Hepatocyte (in vitro differentiated cells): ENCODE measurements at regions not wholly inside any gene's neighbourhood (a gene's known extent, or its start where the extent isn't known, plus 50 kb on each side); places are given as distances from the start of the nearest gene placed in this dataset.
"Not testable (repeated sequence)": the region's sequence is repeated elsewhere in the genome, so short reads cannot be mapped to it uniquely, and the experiment has no call there.

Experiments
- DNase-seq: peaks from one replicate; pipeline ENCODE4 v3.0.0-alpha.2; 2016; ENCODE audit warnings: low spot score
- H2AFZ ChIP-seq: fragments of 200-600 bp; sonication (generic); 2 replicates; pipeline ENCODE4 v1.6.0; 2016; ENCODE audit warnings: antibody characterized with exemption, mild to moderate bottlenecking
- H3K27ac ChIP-seq: fragments of 200-600 bp; sonication (generic); 2 replicates; pipeline ENCODE4 v1.5.1; 2016; ENCODE audit warnings: mild to moderate bottlenecking
- H3K27me3 ChIP-seq: fragments of 200-600 bp; sonication (generic); 2 replicates; pipeline ENCODE4 v1.6.1; 2016
- H3K36me3 ChIP-seq: fragments of 200-600 bp; sonication (generic); replicated peaks from 2 replicates; pipeline ENCODE4 v1.5.1; 2016; ENCODE audit warnings: low read depth; ENCODE audit not compliant: insufficient read depth
- H3K4me1 ChIP-seq: fragments of 200-600 bp; sonication (generic); 2 replicates; pipeline ENCODE4 v1.5.1; 2016; ENCODE audit warnings: mild to moderate bottlenecking, moderate library complexity; ENCODE audit not compliant: insufficient read depth
- H3K4me2 ChIP-seq: fragments of 200-600 bp; sonication (generic); 2 replicates; pipeline ENCODE4 v1.6.0; 2016
- H3K4me3 ChIP-seq: fragments of 200-600 bp; sonication (generic); 2 replicates; pipeline ENCODE4 v1.5.1; 2016; ENCODE audit warnings: mild to moderate bottlenecking
- H3K79me2 ChIP-seq: fragments of 200-600 bp; sonication (generic); 2 replicates; pipeline ENCODE4 v1.6.0; 2017; ENCODE audit warnings: mild to moderate bottlenecking
- H3K9me2 ChIP-seq: fragments of 200-600 bp; sonication (generic); replicated peaks from 2 replicates; pipeline ENCODE4 v1.6.0; 2017; ENCODE audit warnings: mild to moderate bottlenecking; ENCODE audit not compliant: insufficient read depth
- H3K9me3 ChIP-seq: fragments of 200-600 bp; sonication (generic); 2 replicates; pipeline ENCODE4 v1.5.1; 2016; ENCODE audit warnings: low read depth, mild to moderate bottlenecking
- H4K20me1 ChIP-seq: fragments of 200-600 bp; sonication (generic); 2 replicates; pipeline ENCODE4 v1.6.0; 2016; ENCODE audit warnings: mild to moderate bottlenecking; ENCODE audit not compliant: insufficient read depth, poor library complexity, severe bottlenecking
- EZH2 ChIP-seq: fragments of 200-600 bp; sonication (generic); IDR thresholded peaks from 2 replicates; pipeline ENCODE4 v1.6.1; 2016; ENCODE audit warnings: antibody characterized with exemption, mild to moderate bottlenecking, borderline replicate concordance
- EZH2phosphoT487 ChIP-seq: fragments of 200-600 bp; sonication (generic); IDR thresholded peaks from one replicate; pipeline ENCODE4 v1.6.1; 2018; ENCODE audit warnings: antibody characterized with exemption, mild to moderate bottlenecking, low read depth, moderate library complexity; ENCODE audit not compliant: unreplicated experiment, severe bottlenecking
- WGBS: methylation state at CpG from one replicate; pipeline ENCODE4 v1.1.6; 2016; ENCODE audit warnings: low lambda C conversion rate; ENCODE audit errors: missing lambda C conversion rate; 5-methylcytosine and 5-hydroxymethylcytosine counted together
- TF ChIP-seq, protein P1 (sequence below): fragments of 200-600 bp; sonication (generic); IDR thresholded peaks from 2 replicates; pipeline ENCODE4 v1.5.1; 2016; ENCODE audit warnings: antibody characterized with exemption, mild to moderate bottlenecking; ENCODE audit not compliant: poor library complexity

DNA sequence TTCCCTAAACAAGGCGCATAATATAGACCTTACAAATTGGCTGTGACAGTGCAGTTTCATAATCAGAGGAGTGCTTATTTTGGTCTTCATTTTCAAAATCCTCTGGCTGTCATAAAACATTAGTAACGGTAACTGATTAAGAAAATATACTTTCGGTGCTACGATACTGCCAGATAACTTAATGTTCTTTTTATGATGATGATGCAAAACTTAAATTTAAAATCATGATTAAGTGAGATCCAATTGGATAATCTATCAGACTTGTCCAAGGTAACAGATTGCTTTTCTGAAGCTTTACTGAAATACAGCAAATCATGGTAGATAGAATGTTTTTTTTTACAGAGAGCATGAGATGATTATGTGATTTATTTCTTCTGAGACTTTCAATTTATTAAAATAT lies 364.2 kb upstream of the CNTN3 start:
- no peak for DNase-seq
- H3K4me2 ChIP-seq = no peak overlapping the region
- WGBS = 95% methylated on average over 4 of the region's 4 CpGs
- no peaks in the 10 kb centered on the region for H3K27me3 ChIP-seq
- H4K20me1 ChIP-seq = no peaks in the 10 kb centered on the region
- H3K9me3 ChIP-seq = no peaks in the 10 kb centered on the region
- no peak overlapping the region for H2AFZ ChIP-seq
- no peak overlapping the region for H3K4me3 ChIP-seq
- TF ChIP-seq EZH2 (no peak), EZH2phosphoT487 (no peak)
- TF ChIP-seq, protein P1, sequence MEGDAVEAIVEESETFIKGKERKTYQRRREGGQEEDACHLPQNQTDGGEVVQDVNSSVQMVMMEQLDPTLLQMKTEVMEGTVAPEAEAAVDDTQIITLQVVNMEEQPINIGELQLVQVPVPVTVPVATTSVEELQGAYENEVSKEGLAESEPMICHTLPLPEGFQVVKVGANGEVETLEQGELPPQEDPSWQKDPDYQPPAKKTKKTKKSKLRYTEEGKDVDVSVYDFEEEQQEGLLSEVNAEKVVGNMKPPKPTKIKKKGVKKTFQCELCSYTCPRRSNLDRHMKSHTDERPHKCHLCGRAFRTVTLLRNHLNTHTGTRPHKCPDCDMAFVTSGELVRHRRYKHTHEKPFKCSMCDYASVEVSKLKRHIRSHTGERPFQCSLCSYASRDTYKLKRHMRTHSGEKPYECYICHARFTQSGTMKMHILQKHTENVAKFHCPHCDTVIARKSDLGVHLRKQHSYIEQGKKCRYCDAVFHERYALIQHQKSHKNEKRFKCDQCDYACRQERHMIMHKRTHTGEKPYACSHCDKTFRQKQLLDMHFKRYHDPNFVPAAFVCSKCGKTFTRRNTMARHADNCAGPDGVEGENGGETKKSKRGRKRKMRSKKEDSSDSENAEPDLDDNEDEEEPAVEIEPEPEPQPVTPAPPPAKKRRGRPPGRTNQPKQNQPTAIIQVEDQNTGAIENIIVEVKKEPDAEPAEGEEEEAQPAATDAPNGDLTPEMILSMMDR = no peak
- H3K36me3 ChIP-seq = no peaks in the 10 kb centered on the region
- no peak overlapping the region for H3K27ac ChIP-seq
- no peaks in the 10 kb centered on the region for H3K79me2 ChIP-seq
- no peaks in the 10 kb centered on the region for H3K9me2 ChIP-seq
- no peaks in the 10 kb centered on the region for H3K4me1 ChIP-seq

DNA sequence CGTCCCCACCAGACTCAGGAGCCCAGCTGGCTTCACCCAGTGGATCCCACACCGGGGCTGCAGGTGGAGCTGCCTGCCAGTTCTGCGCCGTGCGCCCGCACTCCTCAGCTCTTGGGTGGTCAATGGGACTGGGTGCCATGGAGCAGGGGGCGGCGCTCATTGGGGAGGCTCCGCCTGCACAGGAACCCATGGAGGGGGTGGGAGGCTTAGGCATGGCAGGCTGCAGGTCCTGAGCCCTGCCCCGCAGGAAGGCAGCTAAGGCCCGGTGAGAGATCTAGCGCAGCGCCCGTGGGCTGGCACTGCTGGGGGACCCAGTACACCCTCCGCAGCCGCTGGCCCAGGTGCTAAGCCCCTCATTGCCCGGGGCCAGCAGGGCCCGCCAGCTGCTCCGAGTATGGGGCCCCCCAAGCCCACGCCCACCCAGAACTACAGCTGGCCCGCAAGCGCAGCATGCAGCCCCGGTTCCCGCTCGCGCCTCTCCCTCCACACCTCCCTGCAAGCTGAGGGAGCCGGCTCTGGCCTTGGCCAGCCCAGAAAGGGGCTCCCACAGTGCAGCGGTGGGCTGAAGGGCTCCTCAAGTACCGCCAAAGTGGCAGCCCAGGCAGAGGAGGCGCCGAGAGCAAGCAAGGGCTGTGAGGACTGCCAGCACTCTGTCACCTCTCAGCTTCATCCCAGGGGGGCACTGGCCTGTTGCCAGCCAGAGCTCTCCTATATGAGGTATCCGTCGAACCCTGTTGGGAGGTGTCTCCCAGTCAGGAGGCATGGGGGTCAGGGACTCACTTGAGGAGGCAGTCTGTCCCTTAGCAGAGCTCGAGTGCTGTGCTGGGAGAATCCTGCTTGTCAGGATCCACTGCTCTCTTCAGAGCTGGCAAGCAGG lies 370.8 kb upstream of the CNTN3 start:
- DNase-seq, H3K9me3 ChIP-seq, H3K4me1 ChIP-seq, H4K20me1 ChIP-seq, H3K4me2 ChIP-seq, H3K27ac ChIP-seq, H2AFZ ChIP-seq, H3K9me2 ChIP-seq, H3K27me3 ChIP-seq, H3K36me3 ChIP-seq, H3K79me2 ChIP-seq, H3K4me3 ChIP-seq: not testable (repeated sequence)
- 94% methylated on average over 18 of the region's 34 CpGs for WGBS

DNA sequence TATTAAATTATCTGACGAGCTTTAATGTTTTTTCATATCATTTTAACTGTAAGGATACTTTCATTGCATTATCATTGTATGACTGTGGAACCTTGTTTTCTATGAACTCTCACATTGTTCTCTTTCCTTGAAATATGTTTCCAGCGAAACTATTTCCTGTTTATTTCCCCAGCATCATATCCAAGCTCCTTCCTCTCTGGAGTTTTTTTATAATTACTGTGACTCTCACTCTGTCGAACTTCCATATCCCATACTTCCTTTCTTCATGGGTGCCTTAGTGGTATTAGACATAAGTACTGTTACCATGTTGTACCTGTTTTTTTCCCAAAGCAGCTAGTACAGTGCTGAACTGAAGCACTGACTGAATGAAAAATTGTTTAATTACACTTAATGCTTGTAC lies 373.6 kb upstream of the CNTN3 start:
- WGBS = 81% methylated on average over 3 of the region's 3 CpGs
- Histone ChIP-seq H3K27ac (no peak overlapping the region), H3K36me3 (no peaks in the 10 kb centered on the region), H3K9me2 (no peaks in the 10 kb centered on the region), H3K4me1 (no peaks in the 10 kb centered on the region), H3K9me3 (no peaks in the 10 kb centered on the region), H3K4me2 (no peak overlapping the region), H4K20me1 (no peaks in the 10 kb centered on the region), H2AFZ (no peak overlapping the region), H3K27me3 (no peaks in the 10 kb centered on the region), H3K79me2 (no peaks in the 10 kb centered on the region), H3K4me3 (no peak overlapping the region)
- no peak for DNase-seq
- TF ChIP-seq EZH2phosphoT487 (no peak), EZH2 (no peak)
- TF ChIP-seq, protein P1 = no peak

DNA sequence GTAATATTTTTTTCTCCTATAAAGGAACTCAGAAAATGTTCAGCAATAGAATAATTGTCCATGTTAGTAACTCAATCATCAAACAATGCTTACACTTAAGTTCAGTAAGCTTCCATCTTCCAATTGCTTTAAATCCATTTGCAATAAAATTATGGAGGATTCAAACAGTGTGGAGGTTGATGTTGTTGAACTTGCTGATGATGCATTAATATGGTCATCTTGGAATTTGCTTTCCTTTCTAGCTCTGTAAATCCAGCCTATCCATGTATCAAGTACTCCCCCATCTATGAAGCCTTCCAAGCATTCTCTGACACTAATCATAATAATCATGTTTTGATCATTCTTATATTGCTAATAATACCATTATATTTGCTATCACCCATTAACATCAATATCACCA lies 378.4 kb upstream of the CNTN3 start:
- H3K79me2 ChIP-seq = no peaks in the 10 kb centered on the region
- H3K27me3 ChIP-seq = no peaks in the 10 kb centered on the region
- DNase-seq = no peak
- no peaks in the 10 kb centered on the region for H4K20me1 ChIP-seq
- no peaks in the 10 kb centered on the region for H3K9me3 ChIP-seq
- H3K36me3 ChIP-seq = no peaks in the 10 kb centered on the region
- TF ChIP-seq EZH2 (no peak), EZH2phosphoT487 (no peak)
- TF ChIP-seq, protein P1 = no peak
- H3K9me2 ChIP-seq = no peaks in the 10 kb centered on the region
- no peak overlapping the region for H3K4me3 ChIP-seq
- H2AFZ ChIP-seq = no peak overlapping the region
- no peaks in the 10 kb centered on the region for H3K4me1 ChIP-seq
- no peak overlapping the region for H3K27ac ChIP-seq
- no peak overlapping the region for H3K4me2 ChIP-seq
